ENCODE measurements at regions not wholly inside any gene's neighbourhood (a gene's known extent, or its start where the extent isn't known, plus 50 kb on each side); places are given as distances from the start of the nearest gene placed in this dataset.

GRCh38 chr2:144847347-144848080, 327.6 kb upstream of the ZEB2 start:
- Histone ChIP-seq H3K27me3 (no peaks in the 10 kb centered on the region), H3K36me3 (no peaks in the 10 kb centered on the region), H3K27ac (no peak overlapping the region), H3K9me3 (no peaks in the 10 kb centered on the region), H3K4me3 (no peak overlapping the region), H3K4me1 (no peaks in the 10 kb centered on the region)
- WGBS: 80% methylated on average over 5 of the region's 5 CpGs
- TF ChIP-seq EP300 (IDR thresholded peaks at IDR 0.05) (no peak), POLR2A (IDR thresholded peaks at IDR 0.05) (no peak), POLR2AphosphoS5 (IDR thresholded peaks at IDR 0.05) (no peak), CTCF (IDR thresholded peaks at IDR 0.05) (no peak)
- no peak for DNase-seq (ENCODE audit: low spot score in 2 of 2)

- no peak for DNase-seq (ENCODE audit: low spot score in 2 of 2)
- 82% methylated on average over 7 of the region's 7 CpGs for WGBS
- TF ChIP-seq CTCF (IDR thresholded peaks at IDR 0.05): no peak
- no peak for TF ChIP-seq POLR2A (IDR thresholded peaks at IDR 0.05)
- TF ChIP-seq EP300 (IDR thresholded peaks at IDR 0.05): no peak
Measured at GRCh38 chr2:144836635-144837350, 316.9 kb upstream of the ZEB2 start.

GRCh38 chr2:144835634-144836350, 315.9 kb upstream of the ZEB2 start:
- TF ChIP-seq POLR2AphosphoS5 (IDR thresholded peaks at IDR 0.05): no peak
- TF ChIP-seq POLR2A (IDR thresholded peaks at IDR 0.05): no peak
- TF ChIP-seq EP300 (IDR thresholded peaks at IDR 0.05): no peak
- no peak for TF ChIP-seq CTCF (IDR thresholded peaks at IDR 0.05)
- Histone ChIP-seq H3K9me3 (no peaks in the 10 kb centered on the region), H3K36me3 (no peaks in the 10 kb centered on the region), H3K27ac (no peak overlapping the region), H3K4me3 (no peak overlapping the region), H3K27me3 (no peaks in the 10 kb centered on the region), H3K4me1 (no peaks in the 10 kb centered on the region)
- DNase-seq (ENCODE audit: low spot score in 2 of 2): no peak
- WGBS: 62% methylated on average over 4 of the region's 4 CpGs

More at GRCh38 chr2:144836635-144837350, 316.9 kb upstream of the ZEB2 start:
- H3K9me3 ChIP-seq: no peaks in the 10 kb centered on the region
- H3K27ac ChIP-seq: no peak overlapping the region
- H3K27me3 ChIP-seq: no peaks in the 10 kb centered on the region
- H3K36me3 ChIP-seq: no peaks in the 10 kb centered on the region
- no peaks in the 10 kb centered on the region for H3K4me1 ChIP-seq
- no peak overlapping the region for H3K4me3 ChIP-seq

GRCh38 chr2:144834998-144835633, 315.2 kb upstream of the ZEB2 start:
- H3K27ac ChIP-seq: no peak overlapping the region
- no peak overlapping the region for H3K4me3 ChIP-seq
- H3K27me3 ChIP-seq: no peaks in the 10 kb centered on the region
- H3K9me3 ChIP-seq: no peaks in the 10 kb centered on the region
- H3K36me3 ChIP-seq: no peaks in the 10 kb centered on the region
- 37% methylated on average over 5 of the region's 5 CpGs for WGBS
- H3K4me1 ChIP-seq: no peaks in the 10 kb centered on the region
- no peak for TF ChIP-seq EP300 (IDR thresholded peaks at IDR 0.05)
- TF ChIP-seq POLR2A (IDR thresholded peaks at IDR 0.05): no peak
- no peak for TF ChIP-seq CTCF (IDR thresholded peaks at IDR 0.05)
- no peak for TF ChIP-seq POLR2AphosphoS5 (IDR thresholded peaks at IDR 0.05)
- DNase-seq (ENCODE audit: low spot score in 2 of 2): no peak

Measured in suprapubic skin (tissue), 4 donors.